A549 (cell line): ENCODE measurements at regions not wholly inside any gene's neighbourhood (a gene's known extent, or its start where the extent isn't known, plus 50 kb on each side); places are given as distances from the start of the nearest gene placed in this dataset.

ENCODE experiments used
- ATAC-seq, 2 experiments: fragments of 200-7000 bp in 1 of 2; fragments of >200 bp in 1 of 2; cut with Nextera tagmentation in 1 of 2; cut with Tn5 transposase in 1 of 2; 3 replicates each; pipeline versions ENCODE4 v1.8.0 to v1.9.1; 2018 to 2020; ENCODE audit warnings: mild to moderate bottlenecking in 1 of 2, moderate library complexity in 1 of 2
- CTCF ChIA-PET: fragments of 300-600 bp; sonication (Branson Sonifier 250); formaldehyde crosslinking; extraction: SDS; loops from one replicate; lab custom pipeline; 2021; ENCODE audit warnings: antibody characterized with exemption, inconsistent platforms; lab: Yijun Ruan, JAX
- POLR2A ChIA-PET: fragments of 350-600 bp; formaldehyde crosslinking; extraction: SDS; loops from one replicate; lab custom pipeline; 2021; ENCODE audit warnings: antibody characterized with exemption, inconsistent platforms; lab: Yijun Ruan, JAX
- DNase-seq, 2 experiments: peaks; one replicate each; pipeline versions ENCODE4 v3.0.0 to v3.0.0-alpha.2; 2011 to 2016; ENCODE audit warnings: low read depth in 1 of 2, low spot score in 1 of 2
- FAIRE-seq: peaks from 2 replicates; lab custom pipeline; 2011; peaks lifted over from hg19 to GRCh38; lab: Jason Lieb, UNC
- H3K27ac ChIP-seq, 2 experiments: fragments of >200 bp; sonication (Bioruptor Twin); formaldehyde crosslinking; 3 replicates each; pipeline ENCODE4 v1.5.1; 2016 to 2017
- H3K4me1 ChIP-seq: fragments of >200 bp; sonication (Bioruptor Twin); formaldehyde crosslinking; 3 replicates; pipeline ENCODE4 v1.6.1; 2016
- H3K4me2 ChIP-seq: fragments of >200 bp; sonication (Bioruptor Twin); formaldehyde crosslinking; 3 replicates; pipeline ENCODE4 v1.6.1; 2016
- H3K4me3 ChIP-seq: fragments of >200 bp; sonication (Bioruptor Twin); formaldehyde crosslinking; 3 replicates; pipeline ENCODE4 v1.5.1; 2016
- H3K9me3 ChIP-seq: fragments of >200 bp; sonication (Bioruptor Twin); formaldehyde crosslinking; 3 replicates; pipeline ENCODE4 v1.6.1; 2016
- ATOH8 ChIP-seq: fragments of 250-450 bp; sonication (Bioruptor Pico); IDR thresholded peaks from 2 replicates; pipeline ENCODE4 v1.5.0; 2020; ENCODE audit warnings: low read depth, mild to moderate bottlenecking, moderate library complexity
- BCL3 ChIP-seq: fragments of >200 bp; sonication (Bioruptor Twin); formaldehyde crosslinking; IDR thresholded peaks from 3 replicates; pipeline ENCODE4 v1.6.1; 2016
- CBX2 ChIP-seq: fragments of 200-600 bp; sonication (generic); IDR thresholded peaks from 2 replicates; pipeline ENCODE4 v1.6.1; 2016; ENCODE audit warnings: low read depth, mild to moderate bottlenecking, borderline replicate concordance
- CBX8 ChIP-seq: fragments of 200-600 bp; sonication (generic); IDR thresholded peaks from 2 replicates; pipeline ENCODE4 v1.6.1; 2016
- CEBPB ChIP-seq, 2 experiments: fragments of >200 bp in 1 of 2; sonication (Bioruptor Twin) in 1 of 2; formaldehyde crosslinking in 1 of 2; IDR thresholded peaks; 2 replicates each; pipeline ENCODE4 v1.6.1; 2012 to 2016
- CHD2 ChIP-seq: fragments of 150-350 bp; IDR thresholded peaks from 2 replicates; pipeline ENCODE4 v1.6.1; 2014; ENCODE audit warnings: low read length; ENCODE audit not compliant: partially characterized antibody
- ELK1 ChIP-seq: fragments of 150-350 bp; IDR thresholded peaks from 2 replicates; pipeline ENCODE4 v1.6.1; 2014; ENCODE audit warnings: low read depth, mild to moderate bottlenecking, low read length
- FOSB ChIP-seq: fragments of 250-450 bp; sonication (Bioruptor Pico); IDR thresholded peaks from 2 replicates; pipeline ENCODE4 v1.5.0; 2020; ENCODE audit warnings: mild to moderate bottlenecking, moderate library complexity
- FOSL2 ChIP-seq, 2 experiments: fragments of 450-650 bp in 1 of 2; fragments of >200 bp in 1 of 2; sonication (Bioruptor Twin) in 1 of 2; formaldehyde crosslinking; IDR thresholded peaks; 2 replicates each; pipeline versions ENCODE4 v1.5.0 to v1.6.1; 2016 to 2020; ENCODE audit warnings: mild to moderate bottlenecking in 1 of 2, moderate library complexity in 1 of 2
- GATA3 ChIP-seq: IDR thresholded peaks from 2 replicates; pipeline ENCODE4 v1.6.1; 2012; ENCODE audit warnings: borderline replicate concordance
- JUNB ChIP-seq: fragments of >200 bp; sonication (Bioruptor Twin); formaldehyde crosslinking; IDR thresholded peaks from 2 replicates; pipeline ENCODE4 v1.6.1; 2016
- KDM1A ChIP-seq: fragments of 200-600 bp; sonication (generic); IDR thresholded peaks from 2 replicates; pipeline ENCODE4 v1.6.1; 2016; ENCODE audit warnings: low read depth, mild to moderate bottlenecking
- KDM5A ChIP-seq: fragments of 200-600 bp; sonication (generic); IDR thresholded peaks from 2 replicates; pipeline ENCODE4 v1.6.1; 2016; ENCODE audit warnings: antibody characterized with exemption, mild to moderate bottlenecking
- MAX ChIP-seq: IDR thresholded peaks from 2 replicates; pipeline ENCODE4 v1.6.1; 2012
- MYC ChIP-seq: IDR thresholded peaks from 2 replicates; pipeline ENCODE4 v1.6.1; 2012; ENCODE audit warnings: mild to moderate bottlenecking, inconsistent platforms, low read length, improper control_type of control experiment, borderline replicate concordance
- NR3C1 ChIP-seq: fragments of >200 bp; sonication (Bioruptor Twin); formaldehyde crosslinking; IDR thresholded peaks from 3 replicates; pipeline ENCODE4 v1.6.1; 2017
- POLR2A ChIP-seq: IDR thresholded peaks from 2 replicates; pipeline ENCODE4 v1.6.1; 2012; ENCODE audit warnings: mild to moderate bottlenecking, low read length
- TFCP2L1 ChIP-seq: fragments of 250-450 bp; sonication (Bioruptor Pico); IDR thresholded peaks from 2 replicates; pipeline ENCODE4 v1.5.0; 2021; ENCODE audit warnings: mild to moderate bottlenecking
- TP53 ChIP-seq: fragments of 250-450 bp; sonication (Bioruptor Pico); IDR thresholded peaks from 2 replicates; pipeline ENCODE4 v1.5.0; 2021; ENCODE audit warnings: mild to moderate bottlenecking, moderate library complexity
- ZC3H11A ChIP-seq: fragments of 450-650 bp; IDR thresholded peaks from 2 replicates; pipeline ENCODE4 v1.6.1; 2014; ENCODE audit warnings: antibody characterized with exemption, mild to moderate bottlenecking
- ZFP36 ChIP-seq: fragments of 450-650 bp; IDR thresholded peaks from 2 replicates; pipeline ENCODE4 v1.6.1; 2014; ENCODE audit warnings: borderline replicate concordance; ENCODE audit not compliant: partially characterized antibody
- WGBS: methylation state at CpG from one replicate; pipeline ENCODE4 v1.1.6; 2017; ENCODE audit errors: missing lambda C conversion rate; 5-methylcytosine and 5-hydroxymethylcytosine counted together
- TF ChIP-seq, protein P1 (sequence below): IDR thresholded peaks from 2 replicates; pipeline ENCODE4 v1.6.1; 2012
- TF ChIP-seq, protein P2 (sequence below): fragments of 250-450 bp; sonication (Bioruptor Pico); IDR thresholded peaks from 2 replicates; pipeline ENCODE4 v1.5.0; 2021; ENCODE audit warnings: mild to moderate bottlenecking, moderate library complexity, borderline replicate concordance
- TF ChIP-seq, protein P3 (sequence below): IDR thresholded peaks from 2 replicates; pipeline ENCODE4 v1.6.1; 2012; ENCODE audit warnings: low read depth, borderline replicate concordance

DNA sequence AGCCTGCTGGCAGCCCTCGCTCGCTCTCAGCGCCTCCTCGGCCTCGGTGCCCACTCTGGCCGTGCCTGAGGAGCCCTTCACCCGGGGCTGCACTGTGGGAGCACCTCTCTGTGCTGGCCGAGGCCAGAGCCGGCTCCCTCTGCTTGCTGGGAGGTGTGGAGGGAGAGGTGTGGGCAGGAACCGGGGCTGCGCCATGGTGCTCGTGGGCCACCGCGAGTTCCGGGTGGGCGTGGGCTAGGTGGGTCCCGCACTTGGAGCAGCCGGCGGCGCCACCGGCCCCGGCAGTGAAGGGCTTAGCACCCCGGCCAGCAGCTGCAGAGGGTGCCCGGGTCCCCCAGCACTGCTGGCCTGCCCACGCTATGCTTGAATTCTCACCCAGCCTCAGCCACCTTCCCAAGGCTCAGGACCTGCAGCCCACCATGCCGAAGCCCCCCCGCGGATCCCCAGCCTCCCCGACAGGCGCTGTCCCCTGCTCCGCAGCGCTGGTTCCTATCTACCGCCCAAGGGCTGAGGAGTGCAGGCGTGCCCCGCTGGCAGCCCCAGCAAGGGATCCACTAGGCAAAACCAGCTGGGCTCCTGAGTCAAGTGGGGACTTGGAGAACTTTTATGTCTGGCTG, 863.3 kb downstream of the IGSF11 start:
- H3K27ac ChIP-seq = no peak overlapping the region
- H3K4me3 ChIP-seq = no peak overlapping the region
- DNase-seq = no peak
- POLR2A ChIA-PET = no interaction called here
- TF ChIP-seq KDM5A = no peak
- TF ChIP-seq CHD2 = no peak
- TF ChIP-seq MYC = no peak
- no peak for TF ChIP-seq TFCP2L1 (CRISPR knock-in tag)
- TF ChIP-seq, all 56 proteins: peak for 0
- no peaks in the 10 kb centered on the region for H3K9me3 ChIP-seq
- CTCF ChIA-PET = interaction anchor here (1.4 kb wide), 1 partner anchor 32 kb away, joined by 4 read pairs; no protein-coding TSS in a partner anchor
- no peak for ATAC-seq
- WGBS = 42% methylated on average over 19 of the region's 35 CpGs
- no peak for FAIRE-seq
- no peaks in the 10 kb centered on the region for H3K4me1 ChIP-seq
- H3K4me2 ChIP-seq = no peak overlapping the region

- POLR2A ChIA-PET = no interaction called here
- no peak for ATAC-seq
- CTCF ChIA-PET = no interaction called here
- H3K27ac ChIP-seq = no peak overlapping the region
- H3K4me2 ChIP-seq = no peak overlapping the region
- no peaks in the 10 kb centered on the region for H3K4me1 ChIP-seq
- H3K9me3 ChIP-seq = no peaks in the 10 kb centered on the region
- TF ChIP-seq CHD2 (no peak), FOSL2 (IDR thresholded peaks at IDR 0.05) (no peak), FOSL2 (CRISPR knock-in tag; IDR thresholded peaks at IDR 0.05) (no peak), CEBPB (IDR thresholded peaks at IDR 0.05) (no peak), JUNB (no peak), GATA3 (no peak), MAX (no peak), CBX2 (no peak), BCL3 (no peak), KDM1A (no peak), TFCP2L1 (CRISPR knock-in tag) (no peak), ATOH8 (CRISPR knock-in tag) (no peak), POLR2A (no peak), ZC3H11A (no peak), CBX8 (no peak), NR3C1 (no peak)
- TF ChIP-seq, protein P1, sequence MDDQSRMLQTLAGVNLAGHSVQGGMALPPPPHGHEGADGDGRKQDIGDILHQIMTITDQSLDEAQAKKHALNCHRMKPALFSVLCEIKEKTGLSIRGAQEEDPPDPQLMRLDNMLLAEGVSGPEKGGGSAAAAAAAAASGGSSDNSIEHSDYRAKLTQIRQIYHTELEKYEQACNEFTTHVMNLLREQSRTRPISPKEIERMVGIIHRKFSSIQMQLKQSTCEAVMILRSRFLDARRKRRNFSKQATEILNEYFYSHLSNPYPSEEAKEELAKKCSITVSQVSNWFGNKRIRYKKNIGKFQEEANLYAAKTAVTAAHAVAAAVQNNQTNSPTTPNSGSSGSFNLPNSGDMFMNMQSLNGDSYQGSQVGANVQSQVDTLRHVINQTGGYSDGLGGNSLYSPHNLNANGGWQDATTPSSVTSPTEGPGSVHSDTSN = no peak
- no peak for DNase-seq
- FAIRE-seq = no peak
- no peak overlapping the region for H3K4me3 ChIP-seq
Measured at GRCh38 chr3:118180853-118181252, 853.8 kb downstream of the IGSF11 start.

DNA sequence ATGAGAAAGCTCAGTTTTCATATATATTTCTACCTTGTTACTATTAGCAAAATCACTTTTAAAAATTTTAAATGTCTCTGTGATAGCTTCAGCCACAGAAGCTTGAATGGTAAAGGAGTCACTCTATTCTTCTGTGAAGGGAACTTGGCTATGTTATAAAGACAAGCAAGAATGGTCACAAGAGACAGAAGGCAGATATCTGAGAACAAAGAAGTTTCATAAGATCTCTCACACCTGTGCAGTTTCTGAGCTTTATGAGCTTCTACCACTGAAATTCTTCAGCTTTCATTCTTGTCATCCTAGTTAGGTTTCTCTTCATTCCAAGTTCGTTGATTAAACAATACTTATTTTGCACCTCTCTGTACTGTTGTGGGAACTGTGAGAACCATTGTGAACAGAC, 853.4 kb downstream of the IGSF11 start:
- no peak overlapping the region for H3K4me2 ChIP-seq
- ATAC-seq (no peak), FAIRE-seq (no peak), DNase-seq (no peak)
- no peak overlapping the region for H3K27ac ChIP-seq
- TF ChIP-seq TP53 (CRISPR knock-in tag) = no peak
- no peak for TF ChIP-seq ATOH8 (CRISPR knock-in tag)
- no peak for TF ChIP-seq ZFP36
- no peak for TF ChIP-seq KDM5A
- TF ChIP-seq, protein P1 = no peak
- TF ChIP-seq, protein P2, sequence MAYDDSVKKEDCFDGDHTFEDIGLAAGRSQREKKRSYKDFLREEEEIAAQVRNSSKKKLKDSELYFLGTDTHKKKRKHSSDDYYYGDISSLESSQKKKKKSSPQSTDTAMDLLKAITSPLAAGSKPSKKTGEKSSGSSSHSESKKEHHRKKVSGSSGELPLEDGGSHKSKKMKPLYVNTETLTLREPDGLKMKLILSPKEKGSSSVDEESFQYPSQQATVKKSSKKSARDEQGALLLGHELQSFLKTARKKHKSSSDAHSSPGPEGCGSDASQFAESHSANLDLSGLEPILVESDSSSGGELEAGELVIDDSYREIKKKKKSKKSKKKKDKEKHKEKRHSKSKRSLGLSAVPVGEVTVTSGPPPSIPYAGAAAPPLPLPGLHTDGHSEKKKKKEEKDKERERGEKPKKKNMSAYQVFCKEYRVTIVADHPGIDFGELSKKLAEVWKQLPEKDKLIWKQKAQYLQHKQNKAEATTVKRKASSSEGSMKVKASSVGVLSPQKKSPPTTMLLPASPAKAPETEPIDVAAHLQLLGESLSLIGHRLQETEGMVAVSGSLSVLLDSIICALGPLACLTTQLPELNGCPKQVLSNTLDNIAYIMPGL (CRISPR knock-in tag) = no peak
- TF ChIP-seq, protein P3, sequence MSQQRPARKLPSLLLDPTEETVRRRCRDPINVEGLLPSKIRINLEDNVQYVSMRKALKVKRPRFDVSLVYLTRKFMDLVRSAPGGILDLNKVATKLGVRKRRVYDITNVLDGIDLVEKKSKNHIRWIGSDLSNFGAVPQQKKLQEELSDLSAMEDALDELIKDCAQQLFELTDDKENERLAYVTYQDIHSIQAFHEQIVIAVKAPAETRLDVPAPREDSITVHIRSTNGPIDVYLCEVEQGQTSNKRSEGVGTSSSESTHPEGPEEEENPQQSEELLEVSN = no peak
- no peak for TF ChIP-seq CBX8
- no peak for TF ChIP-seq FOSB (CRISPR knock-in tag)
- no peak for TF ChIP-seq NR3C1
- TF ChIP-seq ELK1 = no peak
- POLR2A ChIA-PET = no interaction called here
- H3K4me1 ChIP-seq = no peaks in the 10 kb centered on the region
- H3K4me3 ChIP-seq = no peak overlapping the region
- WGBS = 0% methylated on average over 1 of the region's 1 CpG
- CTCF ChIA-PET = no interaction called here
- H3K9me3 ChIP-seq = no peaks in the 10 kb centered on the region
